ENCODE measurements at regions not wholly inside any gene's neighbourhood (a gene's known extent, or its start where the extent isn't known, plus 50 kb on each side); places are given as distances from the start of the nearest gene placed in this dataset.

DNA sequence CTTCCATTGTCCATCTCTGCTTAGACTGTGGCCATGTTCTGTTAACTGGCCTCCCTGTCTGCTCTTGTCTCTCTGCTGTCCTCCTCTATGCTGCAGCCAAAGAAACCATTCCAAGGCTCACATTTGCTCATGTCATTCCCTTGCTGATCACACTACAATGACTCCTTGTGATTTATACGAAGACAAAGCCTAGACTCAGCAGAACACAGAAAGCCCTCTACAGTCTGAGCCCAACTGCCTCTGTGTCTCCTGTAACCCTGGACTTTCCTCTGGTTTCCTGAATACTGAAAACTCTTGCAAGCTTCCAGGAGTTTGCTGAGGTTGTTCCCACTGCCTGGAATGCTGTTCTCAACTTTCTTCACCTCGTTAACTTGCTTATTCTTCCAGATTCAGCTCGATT is 191.8 kb downstream of the TMEM38B start:
- DNase-seq (ENCODE audit: low read depth, low spot score) (no peak), FAIRE-seq (no peak)
- Histone ChIP-seq H3K4me1 (ENCODE audit: control insufficient read depth, extremely low read depth, insufficient read depth, low read length) (no peaks in the 10 kb centered on the region), H3K27ac (ENCODE audit: insufficient read depth, low read depth, low read length) (no peak overlapping the region), H3K27me3 (ENCODE audit: control insufficient read depth in 2 of 2, insufficient read depth in 2 of 2, low read length in 2 of 2) (no peaks in the 10 kb centered on the region), H4K20me1 (replicated peaks; ENCODE audit: control insufficient read depth, extremely low read depth, insufficient read depth, low read length) (no peaks in the 10 kb centered on the region), H3K4me3 (replicated peaks in 1 of 3; ENCODE audit: insufficient read depth in 1 of 3, low read depth in 1 of 3, low read length in 3 of 3) (no peak overlapping the region), H3K9me1 (replicated peaks; ENCODE audit: control insufficient read depth, extremely low read depth, insufficient read depth, low read length) (no peaks in the 10 kb centered on the region), H3K9ac (replicated peaks; ENCODE audit: extremely low read depth, insufficient read depth, low read length) (no peak overlapping the region), H3K79me2 (ENCODE audit: control insufficient read depth, insufficient read depth, low read length) (no peaks in the 10 kb centered on the region), H3K9me3 (replicated peaks; ENCODE audit: control insufficient read depth, insufficient read depth, low read length) (no peaks in the 10 kb centered on the region), H3K4me2 (ENCODE audit: insufficient read depth, low read length) (no peak overlapping the region), H2AFZ (ENCODE audit: low read depth, low read length) (no peak overlapping the region), H3K36me3 (ENCODE audit: control insufficient read depth in 2 of 2, extremely low read depth in 1 of 2, insufficient read depth in 2 of 2, low read length in 2 of 2) (no peaks in the 10 kb centered on the region)
- dilution Hi-C loops (cut with MboI; ENCODE audit: extremely low pct_ligation_motif_present, low sequenced_read_pairs) = no loop called here
- TF ChIP-seq EZH2 (IDR thresholded peaks at IDR 0.05; ENCODE audit: borderline replicate concordance, low read depth, low read length, severe bottlenecking) (no peak), GATA2 (IDR thresholded peaks at IDR 0.05; ENCODE audit: insufficient read depth, insufficient read length, low read depth, low read length) (no peak), FOS (IDR thresholded peaks at IDR 0.05; ENCODE audit: borderline replicate concordance, insufficient read depth, low read length) (no peak), MYC (IDR thresholded peaks at IDR 0.05; ENCODE audit: low read depth, low read length) (no peak), JUN (IDR thresholded peaks at IDR 0.05; ENCODE audit: borderline replicate concordance, insufficient read depth, insufficient read length, low read depth) (no peak), POLR2AphosphoS5 (IDR thresholded peaks at IDR 0.05; ENCODE audit: insufficient read depth, low read depth, low read length) (no peak), POLR2A (IDR thresholded peaks at IDR 0.05; ENCODE audit: low read depth, low read length) (no peak)
- TF ChIP-seq, protein P1, sequence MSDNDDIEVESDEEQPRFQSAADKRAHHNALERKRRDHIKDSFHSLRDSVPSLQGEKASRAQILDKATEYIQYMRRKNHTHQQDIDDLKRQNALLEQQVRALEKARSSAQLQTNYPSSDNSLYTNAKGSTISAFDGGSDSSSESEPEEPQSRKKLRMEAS (IDR thresholded peaks at IDR 0.05; ENCODE audit: insufficient read depth, insufficient read length) = no peak
- TF ChIP-seq, protein P2, sequence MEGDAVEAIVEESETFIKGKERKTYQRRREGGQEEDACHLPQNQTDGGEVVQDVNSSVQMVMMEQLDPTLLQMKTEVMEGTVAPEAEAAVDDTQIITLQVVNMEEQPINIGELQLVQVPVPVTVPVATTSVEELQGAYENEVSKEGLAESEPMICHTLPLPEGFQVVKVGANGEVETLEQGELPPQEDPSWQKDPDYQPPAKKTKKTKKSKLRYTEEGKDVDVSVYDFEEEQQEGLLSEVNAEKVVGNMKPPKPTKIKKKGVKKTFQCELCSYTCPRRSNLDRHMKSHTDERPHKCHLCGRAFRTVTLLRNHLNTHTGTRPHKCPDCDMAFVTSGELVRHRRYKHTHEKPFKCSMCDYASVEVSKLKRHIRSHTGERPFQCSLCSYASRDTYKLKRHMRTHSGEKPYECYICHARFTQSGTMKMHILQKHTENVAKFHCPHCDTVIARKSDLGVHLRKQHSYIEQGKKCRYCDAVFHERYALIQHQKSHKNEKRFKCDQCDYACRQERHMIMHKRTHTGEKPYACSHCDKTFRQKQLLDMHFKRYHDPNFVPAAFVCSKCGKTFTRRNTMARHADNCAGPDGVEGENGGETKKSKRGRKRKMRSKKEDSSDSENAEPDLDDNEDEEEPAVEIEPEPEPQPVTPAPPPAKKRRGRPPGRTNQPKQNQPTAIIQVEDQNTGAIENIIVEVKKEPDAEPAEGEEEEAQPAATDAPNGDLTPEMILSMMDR (IDR thresholded peaks at IDR 0.05; ENCODE audit: extremely low read depth in 1 of 2, insufficient read depth in 1 of 2, low read depth in 1 of 2, low read length in 2 of 2) = no peak
- no TSS peak for BruUV-seq (replicated peaks)
- intact Hi-C loops (cut with micrococcal nuclease) = no loop called here
- ChIA-PET POLR2A (no interaction called here), CTCF (no interaction called here)
